PFSK-1 (cell line): ENCODE measurements at regions not wholly inside any gene's neighbourhood (a gene's known extent, or its start where the extent isn't known, plus 50 kb on each side); places are given as distances from the start of the nearest gene placed in this dataset.

Source experiments
- FOXP2 ChIP-seq: optimal IDR thresholded peaks from 2 replicates; pipeline ENCODE3; 2011; ENCODE audit warnings: borderline replicate concordance, control low read depth, inconsistent platforms; ENCODE audit not compliant: insufficient read depth; ENCODE audit errors: extremely low read length, extremely low read depth
- POLR2AphosphoS5 ChIP-seq: IDR thresholded peaks from 2 replicates; pipeline ENCODE4 v1.6.1; 2012; ENCODE audit warnings: low read depth, mild to moderate bottlenecking, control low read depth, low read length, moderate library complexity
- REST ChIP-seq, 2 experiments: IDR thresholded peaks; 2 replicates each; pipeline versions ENCODE4 v1.6.1 to v1.8.0; 2011 to 2012; ENCODE audit warnings: low read depth in 2 of 2, low read length in 2 of 2, control low read depth in 1 of 2, inconsistent platforms in 1 of 2, mild to moderate bottlenecking in 1 of 2, moderate library complexity in 1 of 2; ENCODE audit not compliant: insufficient read depth in 1 of 2
- SIN3A ChIP-seq: IDR thresholded peaks from 2 replicates; pipeline ENCODE4 v1.6.1; 2012; ENCODE audit warnings: mild to moderate bottlenecking, low read length, moderate library complexity, borderline replicate concordance; ENCODE audit not compliant: insufficient read depth
- TAF1 ChIP-seq: IDR thresholded peaks from 2 replicates; pipeline ENCODE4 v1.6.1; 2012; ENCODE audit warnings: low read length, control low read depth, borderline replicate concordance; ENCODE audit not compliant: insufficient read depth

GRCh38 chr21:17432732-17433057 is 80.1 kb upstream of the CXADR start:
- no peak for TF ChIP-seq SIN3A
- TF ChIP-seq FOXP2, result no peak
- TF ChIP-seq REST (IDR thresholded peaks at IDR 0.05; ENCODE audit: insufficient read depth in 1 of 2, low read depth in 2 of 2, low read length in 2 of 2), result no peak
- no peak for TF ChIP-seq POLR2AphosphoS5
- no peak for TF ChIP-seq TAF1

GRCh38 chr21:17433730-17434129 is 79.1 kb upstream of the CXADR start:
- TF ChIP-seq REST (IDR thresholded peaks at IDR 0.05; ENCODE audit: insufficient read depth in 1 of 2, low read depth in 2 of 2, low read length in 2 of 2) (no peak), SIN3A (no peak), FOXP2 (no peak), TAF1 (no peak), POLR2AphosphoS5 (no peak)

- no peak for TF ChIP-seq TAF1
- no peak for TF ChIP-seq FOXP2
These were observed 77.0 kb upstream of the CXADR start for GRCh38 chr21:17435565-17436543.

GRCh38 chr21:17436626-17437111 is 76.2 kb upstream of the CXADR start:
- TF ChIP-seq TAF1, result no peak
- no peak for TF ChIP-seq FOXP2
- TF ChIP-seq REST (IDR thresholded peaks at IDR 0.05; ENCODE audit: insufficient read depth in 1 of 2, low read depth in 2 of 2, low read length in 2 of 2), result no peak
- no peak for TF ChIP-seq POLR2AphosphoS5
- no peak for TF ChIP-seq SIN3A

GRCh38 chr21:17438635-17439034 is 74.2 kb upstream of the CXADR start:
- TF ChIP-seq TAF1 (no peak), REST (IDR thresholded peaks at IDR 0.05; ENCODE audit: insufficient read depth in 1 of 2, low read depth in 2 of 2, low read length in 2 of 2) (no peak), POLR2AphosphoS5 (no peak), FOXP2 (no peak), SIN3A (no peak)
